Osteoblast (primary cell): ENCODE measurements at regions not wholly inside any gene's neighbourhood (a gene's known extent, or its start where the extent isn't known, plus 50 kb on each side); places are given as distances from the start of the nearest gene placed in this dataset.

ENCODE experiments used
- DNase-seq: peaks from one replicate; pipeline ENCODE4 v3.0.0; 2011; ENCODE audit warnings: low spot score, mixed read lengths; ENCODE audit not compliant: insufficient read length; ENCODE audit errors: missing footprints
- H2AFZ ChIP-seq: 2 replicates; pipeline ENCODE4 v1.6.0; 2011; ENCODE audit warnings: mild to moderate bottlenecking, low read length
- H3K27ac ChIP-seq: 2 replicates; pipeline ENCODE4 v1.5.1; 2011; ENCODE audit warnings: mild to moderate bottlenecking, low read depth, low read length, moderate library complexity
- H3K27me3 ChIP-seq: 2 replicates; pipeline ENCODE4 v1.6.0; 2012; ENCODE audit warnings: mild to moderate bottlenecking, control low read depth, inconsistent platforms, low read length, moderate library complexity; ENCODE audit not compliant: insufficient read depth
- H3K36me3 ChIP-seq: 2 replicates; pipeline ENCODE4 v1.5.1; 2011; ENCODE audit warnings: mild to moderate bottlenecking, low read length, control low read depth, moderate library complexity; ENCODE audit not compliant: insufficient read depth
- H3K4me1 ChIP-seq: 2 replicates; pipeline ENCODE4 v1.5.1; 2011; ENCODE audit warnings: mild to moderate bottlenecking, low read length, control low read depth, moderate library complexity; ENCODE audit not compliant: insufficient read depth
- H3K4me2 ChIP-seq: 2 replicates; pipeline ENCODE4 v1.6.0; 2011; ENCODE audit warnings: mild to moderate bottlenecking, low read length; ENCODE audit not compliant: insufficient read depth
- H3K4me3 ChIP-seq: fragments of 200-600 bp; sonication (generic); 3 replicates; pipeline ENCODE4 v1.5.1; 2012; ENCODE audit warnings: mild to moderate bottlenecking, low read length, inconsistent platforms; ENCODE audit not compliant: insufficient read depth
- H3K79me2 ChIP-seq: 2 replicates; pipeline ENCODE4 v1.6.0; 2012; ENCODE audit warnings: mild to moderate bottlenecking, low read length, control low read depth, inconsistent platforms; ENCODE audit not compliant: insufficient read depth
- H3K9me3 ChIP-seq: 2 replicates; pipeline ENCODE4 v1.5.1; 2011; ENCODE audit warnings: low read depth, low read length, control low read depth
- H4K20me1 ChIP-seq: 2 replicates; pipeline ENCODE4 v1.6.0; 2012; ENCODE audit warnings: mild to moderate bottlenecking, low read length, control low read depth; ENCODE audit not compliant: insufficient read depth
- TF ChIP-seq, protein P1 (sequence below): IDR thresholded peaks from 2 replicates; pipeline ENCODE4 v1.5.1; 2011; ENCODE audit warnings: mild to moderate bottlenecking, low read depth, low read length, moderate library complexity; ENCODE audit errors: extremely low read depth

- H3K4me1 ChIP-seq: peaks cover 27% of the 10 kb centered on the region
- no peaks in the 10 kb centered on the region for H3K36me3 ChIP-seq
- H3K79me2 ChIP-seq: no peaks in the 10 kb centered on the region
- no peaks in the 10 kb centered on the region for H3K27me3 ChIP-seq
- no peak overlapping the region for H3K4me3 ChIP-seq
- no peaks in the 10 kb centered on the region for H3K9me3 ChIP-seq
- DNase-seq: no peak
- H3K4me2 ChIP-seq: no peak overlapping the region
- TF ChIP-seq, protein P1, sequence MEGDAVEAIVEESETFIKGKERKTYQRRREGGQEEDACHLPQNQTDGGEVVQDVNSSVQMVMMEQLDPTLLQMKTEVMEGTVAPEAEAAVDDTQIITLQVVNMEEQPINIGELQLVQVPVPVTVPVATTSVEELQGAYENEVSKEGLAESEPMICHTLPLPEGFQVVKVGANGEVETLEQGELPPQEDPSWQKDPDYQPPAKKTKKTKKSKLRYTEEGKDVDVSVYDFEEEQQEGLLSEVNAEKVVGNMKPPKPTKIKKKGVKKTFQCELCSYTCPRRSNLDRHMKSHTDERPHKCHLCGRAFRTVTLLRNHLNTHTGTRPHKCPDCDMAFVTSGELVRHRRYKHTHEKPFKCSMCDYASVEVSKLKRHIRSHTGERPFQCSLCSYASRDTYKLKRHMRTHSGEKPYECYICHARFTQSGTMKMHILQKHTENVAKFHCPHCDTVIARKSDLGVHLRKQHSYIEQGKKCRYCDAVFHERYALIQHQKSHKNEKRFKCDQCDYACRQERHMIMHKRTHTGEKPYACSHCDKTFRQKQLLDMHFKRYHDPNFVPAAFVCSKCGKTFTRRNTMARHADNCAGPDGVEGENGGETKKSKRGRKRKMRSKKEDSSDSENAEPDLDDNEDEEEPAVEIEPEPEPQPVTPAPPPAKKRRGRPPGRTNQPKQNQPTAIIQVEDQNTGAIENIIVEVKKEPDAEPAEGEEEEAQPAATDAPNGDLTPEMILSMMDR: no peak
- no peaks in the 10 kb centered on the region for H4K20me1 ChIP-seq
- H2AFZ ChIP-seq: no peak overlapping the region
- peak overlapping the region; percentile 21 for H3K27ac ChIP-seq
Observed at GRCh38 chr1:170407581-170407980, 124.4 kb upstream of the GORAB start.

DNA sequence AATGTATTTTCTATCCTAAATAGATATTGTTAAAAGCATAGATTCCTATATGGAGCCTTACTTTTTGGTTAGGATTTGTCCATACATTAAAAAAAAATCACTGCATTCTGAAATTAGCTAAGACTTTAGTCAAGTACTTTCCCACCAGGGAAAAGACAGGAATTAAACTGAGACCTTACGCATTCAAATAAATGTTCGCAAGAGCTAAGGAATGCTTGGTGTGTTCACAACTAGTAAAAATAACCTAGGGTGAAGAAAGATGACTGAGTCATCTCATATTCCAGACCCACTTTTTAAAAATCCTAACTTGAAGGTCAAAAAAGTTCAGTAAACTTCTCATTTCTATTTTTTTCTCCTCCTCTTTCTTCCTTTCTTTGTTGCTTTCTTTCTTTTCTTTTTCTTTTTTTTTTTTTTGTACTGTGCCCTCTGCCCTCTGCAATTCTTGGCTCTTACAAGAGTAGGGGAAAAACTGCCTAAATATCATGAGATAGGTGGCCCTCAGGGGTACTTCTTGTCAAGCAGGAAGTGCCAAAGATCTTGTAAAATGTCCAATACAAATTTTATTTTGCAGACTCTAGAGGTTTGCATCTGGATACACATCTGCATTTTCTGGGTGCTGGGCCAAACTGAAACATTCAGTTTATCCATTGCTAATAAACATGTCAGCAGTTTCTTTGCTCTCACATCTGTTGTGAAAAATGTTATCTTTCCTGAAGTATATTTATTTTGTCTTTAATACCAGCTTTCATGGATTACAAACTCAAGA lies 121.4 kb upstream of the GORAB start:
- Histone ChIP-seq H3K27ac (peak overlapping the region; percentile 86), H3K9me3 (no peaks in the 10 kb centered on the region), H3K4me2 (peak overlapping the region; percentile 62), H3K4me3 (no peak overlapping the region), H3K36me3 (no peaks in the 10 kb centered on the region), H2AFZ (no peak overlapping the region), H3K79me2 (no peaks in the 10 kb centered on the region), H3K27me3 (no peaks in the 10 kb centered on the region), H3K4me1 (peaks cover 36% of the 10 kb centered on the region), H4K20me1 (no peaks in the 10 kb centered on the region)
- DNase-seq: no peak
- TF ChIP-seq, protein P1: no peak

GRCh38 chr1:170414989-170415709 lies 116.8 kb upstream of the GORAB start:
- H3K4me3 ChIP-seq: no peak overlapping the region
- peaks cover 28% of the 10 kb centered on the region for H3K4me1 ChIP-seq
- peak; percentile 84 for DNase-seq
- peak overlapping the region; percentile 80 for H3K27ac ChIP-seq
- peak overlapping the region; percentile 32 for H3K4me2 ChIP-seq
- no peaks in the 10 kb centered on the region for H3K27me3 ChIP-seq
- TF ChIP-seq, protein P1: no peak
- H2AFZ ChIP-seq: peak overlapping the region; percentile 45
- no peaks in the 10 kb centered on the region for H3K36me3 ChIP-seq
- no peaks in the 10 kb centered on the region for H3K79me2 ChIP-seq
- H3K9me3 ChIP-seq: no peaks in the 10 kb centered on the region
- H4K20me1 ChIP-seq: no peaks in the 10 kb centered on the region

DNA sequence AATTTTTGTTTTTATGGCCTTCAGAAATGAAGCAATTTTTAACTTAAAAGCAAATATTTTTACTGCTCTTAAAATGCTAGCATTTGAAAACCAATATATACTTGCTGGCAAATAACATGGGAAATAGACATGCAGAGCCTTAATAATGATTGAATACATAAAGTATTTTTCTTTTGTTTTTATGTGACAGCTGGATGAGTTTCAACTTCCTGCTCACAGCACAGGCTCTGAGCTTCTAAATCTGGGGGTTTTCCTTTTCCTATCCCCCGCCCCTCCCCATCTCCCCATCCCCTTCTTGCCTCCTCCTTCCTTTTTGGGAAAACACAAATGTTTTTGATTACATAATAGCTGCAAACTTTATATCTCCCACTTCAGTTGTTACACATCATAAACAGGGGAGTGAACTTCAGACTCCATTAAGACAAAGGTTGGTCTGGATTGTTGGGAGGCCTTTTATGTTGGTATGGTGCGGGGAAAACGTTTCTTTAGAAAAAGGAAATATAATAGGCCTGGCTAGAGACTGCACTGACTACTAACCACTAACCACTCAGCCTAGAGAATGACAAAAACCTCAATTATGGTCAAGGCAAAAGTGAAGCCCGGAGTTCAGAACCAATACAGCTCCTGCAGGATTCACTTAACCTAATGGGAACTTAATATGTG lies 116.1 kb upstream of the GORAB start:
- Histone ChIP-seq H3K36me3 (no peaks in the 10 kb centered on the region), H3K4me3 (no peak overlapping the region), H3K27me3 (no peaks in the 10 kb centered on the region), H3K27ac (peak overlapping the region; percentile 80), H3K4me1 (peaks cover 24% of the 10 kb centered on the region), H2AFZ (peak overlapping the region; percentile 54), H3K9me3 (no peaks in the 10 kb centered on the region), H3K79me2 (no peaks in the 10 kb centered on the region), H3K4me2 (no peak overlapping the region), H4K20me1 (no peaks in the 10 kb centered on the region)
- DNase-seq: peak; percentile 71
- TF ChIP-seq, protein P1: no peak
